HEK293 (cell line): ENCODE measurements at regions not wholly inside any gene's neighbourhood (a gene's known extent, or its start where the extent isn't known, plus 50 kb on each side); places are given as distances from the start of the nearest gene placed in this dataset.

Experiments used
- CTCF ChIA-PET: fragments of 350-600 bp; formaldehyde crosslinking; extraction: SDS; loops from one replicate; lab custom pipeline; 2021; ENCODE audit warnings: antibody characterized with exemption; lab: Yijun Ruan, JAX
- POLR2A ChIA-PET: fragments of 300-600 bp; formaldehyde crosslinking; extraction: SDS; loops from one replicate; lab custom pipeline; 2020; ENCODE audit warnings: antibody characterized with exemption, inconsistent platforms; lab: Yijun Ruan, JAX
- H3K27ac ChIP-seq: fragments of 200-500 bp; sonication (Bioruptor generic); 2 replicates; pipeline ENCODE4 v1.5.1; 2014; ENCODE audit warnings: low read depth, low read length, control low read depth, inconsistent platforms; ENCODE audit errors: extremely low read depth
- H3K36me3 ChIP-seq, 2 experiments: fragments of 200-500 bp in 1 of 2; sonication (Bioruptor generic) in 1 of 2; 1 replicate in 1 of 2; 2 replicates in 1 of 2; pipeline ENCODE4 v1.5.1; 2014 to 2017; ENCODE audit warnings: inconsistent platforms in 2 of 2, low read length in 2 of 2; ENCODE audit not compliant: control insufficient read depth in 2 of 2, insufficient read depth in 1 of 2
- H3K4me1 ChIP-seq: fragments of 200-500 bp; sonication (Bioruptor generic); 2 replicates; pipeline ENCODE4 v1.5.1; 2014; ENCODE audit warnings: mild to moderate bottlenecking, low read length, inconsistent platforms; ENCODE audit not compliant: control insufficient read depth, insufficient read depth
- H3K4me3 ChIP-seq: 2 replicates; pipeline ENCODE4 v1.5.1; 2011; ENCODE audit warnings: low read depth, mild to moderate bottlenecking, control low read depth, low read length, moderate library complexity
- H3K9me3 ChIP-seq: fragments of 200-500 bp; sonication (Bioruptor generic); 2 replicates; pipeline ENCODE4 v1.5.1; 2014; ENCODE audit warnings: low read depth, low read length, inconsistent platforms; ENCODE audit not compliant: control insufficient read depth, insufficient read depth
- CTCF ChIP-seq: fragments of 450-650 bp; formaldehyde crosslinking; IDR thresholded peaks from 2 replicates; pipeline ENCODE4 v1.5.1; 2016; ENCODE audit warnings: missing biosample characterization, missing genetic modification characterization
- ELK4 ChIP-seq: IDR thresholded peaks from 2 replicates; pipeline ENCODE4 v1.6.1; 2011; ENCODE audit warnings: mild to moderate bottlenecking, low read depth, low read length, borderline replicate concordance
- GLIS1 ChIP-seq: fragments of 450-650 bp; formaldehyde crosslinking; IDR thresholded peaks from 2 replicates; pipeline ENCODE4 v1.5.1; 2016; ENCODE audit warnings: missing biosample characterization, missing genetic modification characterization
- PBX3 ChIP-seq: sonication (generic); formaldehyde crosslinking; IDR thresholded peaks from 2 replicates; pipeline ENCODE4 v1.8.1; 2022; ENCODE audit warnings: mild to moderate bottlenecking, moderate library complexity, missing genetic modification reagents
- REPIN1 ChIP-seq: fragments of 450-650 bp; formaldehyde crosslinking; IDR thresholded peaks from 2 replicates; pipeline ENCODE4 v1.5.1; 2017; ENCODE audit warnings: missing biosample characterization, missing genetic modification characterization, low read depth
- SALL2 ChIP-seq: fragments of 450-650 bp; formaldehyde crosslinking; IDR thresholded peaks from 2 replicates; pipeline ENCODE4 v1.5.0; 2017; ENCODE audit warnings: missing biosample characterization, mild to moderate bottlenecking, missing genetic modification characterization, borderline replicate concordance
- ZBTB10 ChIP-seq: fragments of 450-650 bp; formaldehyde crosslinking; IDR thresholded peaks from 2 replicates; pipeline ENCODE4 v1.5.1; 2016; ENCODE audit warnings: missing biosample characterization, missing genetic modification characterization
- ZBTB49 ChIP-seq: fragments of 450-650 bp; formaldehyde crosslinking; IDR thresholded peaks from 2 replicates; pipeline ENCODE4 v1.5.1; 2016; ENCODE audit warnings: missing biosample characterization, missing genetic modification characterization, low read depth
- ZEB2 ChIP-seq: fragments of 450-650 bp; formaldehyde crosslinking; IDR thresholded peaks from 2 replicates; pipeline ENCODE4 v1.5.1; 2016; ENCODE audit warnings: missing biosample characterization, missing genetic modification characterization
- ZFP3 ChIP-seq: fragments of 450-650 bp; formaldehyde crosslinking; IDR thresholded peaks from 2 replicates; pipeline ENCODE4 v1.5.1; 2016; ENCODE audit warnings: low read depth, missing biosample characterization, missing genetic modification characterization
- ZFP41 ChIP-seq: fragments of 450-650 bp; formaldehyde crosslinking; IDR thresholded peaks from 2 replicates; pipeline ENCODE4 v1.5.1; 2016; ENCODE audit warnings: missing biosample characterization, missing genetic modification characterization, borderline replicate concordance
- ZNF174 ChIP-seq: fragments of 450-650 bp; formaldehyde crosslinking; IDR thresholded peaks from 2 replicates; pipeline ENCODE4 v1.5.0; 2017; ENCODE audit warnings: missing biosample characterization, mild to moderate bottlenecking, missing genetic modification characterization
- ZNF175 ChIP-seq: fragments of 450-650 bp; formaldehyde crosslinking; IDR thresholded peaks from 2 replicates; pipeline ENCODE4 v1.5.1; 2016; ENCODE audit warnings: missing biosample characterization, missing genetic modification characterization
- ZNF23 ChIP-seq: fragments of 450-650 bp; formaldehyde crosslinking; IDR thresholded peaks from 2 replicates; pipeline ENCODE4 v1.5.1; 2016; ENCODE audit warnings: missing biosample characterization, missing genetic modification characterization, borderline replicate concordance
- ZNF248 ChIP-seq: fragments of 450-650 bp; formaldehyde crosslinking; IDR thresholded peaks from 2 replicates; pipeline ENCODE4 v1.5.1; 2017; ENCODE audit warnings: missing biosample characterization, missing genetic modification characterization
- ZNF274 ChIP-seq, 2 experiments: fragments of 200-500 bp in 1 of 2; fragments of 450-650 bp in 1 of 2; sonication (Bioruptor generic) in 1 of 2; formaldehyde crosslinking in 1 of 2; IDR thresholded peaks; 2 replicates each; pipeline versions ENCODE4 v1.5.1 to v1.6.1; 2014 to 2016; ENCODE audit warnings: borderline replicate concordance in 1 of 2, inconsistent platforms in 1 of 2, low read length in 1 of 2, missing biosample characterization in 1 of 2, missing genetic modification characterization in 1 of 2
- ZNF302 ChIP-seq: fragments of 450-650 bp; formaldehyde crosslinking; IDR thresholded peaks from 2 replicates; pipeline ENCODE4 v1.5.1; 2016; ENCODE audit warnings: missing biosample characterization, missing genetic modification characterization, low read depth
- ZNF324 ChIP-seq: fragments of 450-650 bp; formaldehyde crosslinking; IDR thresholded peaks from 2 replicates; pipeline ENCODE4 v1.5.1; 2016; ENCODE audit warnings: missing biosample characterization, missing genetic modification characterization
- ZNF341 ChIP-seq: fragments of 450-650 bp; formaldehyde crosslinking; IDR thresholded peaks from 2 replicates; pipeline ENCODE4; 2016; ENCODE audit warnings: low read depth, missing biosample characterization, missing genetic modification characterization
- ZNF354C ChIP-seq: fragments of 450-650 bp; formaldehyde crosslinking; IDR thresholded peaks from 2 replicates; pipeline ENCODE4 v1.5.1; 2016; ENCODE audit warnings: missing biosample characterization, missing genetic modification characterization, low read depth, borderline replicate concordance
- ZNF366 ChIP-seq: fragments of 450-650 bp; formaldehyde crosslinking; conservative IDR thresholded peaks from 2 replicates; pipeline ENCODE4 v1.5.1; 2016; ENCODE audit warnings: missing biosample characterization, missing genetic modification characterization
- ZNF449 ChIP-seq: fragments of 450-650 bp; formaldehyde crosslinking; IDR thresholded peaks from 2 replicates; pipeline ENCODE4 v1.5.1; 2017; ENCODE audit warnings: missing biosample characterization, mild to moderate bottlenecking, missing genetic modification characterization, moderate library complexity
- ZNF621 ChIP-seq: fragments of 450-650 bp; formaldehyde crosslinking; IDR thresholded peaks from 2 replicates; pipeline ENCODE4 v1.5.1; 2017; ENCODE audit warnings: missing biosample characterization, missing genetic modification characterization
- ZNF626 ChIP-seq: fragments of 450-650 bp; sonication (Bioruptor Pico); formaldehyde crosslinking; IDR thresholded peaks from 2 replicates; pipeline ENCODE4 v1.5.1; 2018; ENCODE audit warnings: missing biosample characterization, missing genetic modification characterization, inconsistent platforms

- TF ChIP-seq ZBTB49 (tag by site-specific recombination): no peak
- TF ChIP-seq GLIS1 (tag by site-specific recombination): no peak
- TF ChIP-seq ZBTB10 (tag by site-specific recombination): no peak
- TF ChIP-seq ZFP3 (tag by site-specific recombination): no peak
- TF ChIP-seq ZNF366 (tag by site-specific recombination): no peak
- no peak for TF ChIP-seq ZNF274 (IDR thresholded peaks at IDR 0.05; ENCODE audit: low read length)
- no peak for TF ChIP-seq ZNF274 (tag by site-specific recombination; IDR thresholded peaks at IDR 0.05; ENCODE audit: borderline replicate concordance)
- TF ChIP-seq ZNF324: no peak
- TF ChIP-seq ZNF248: no peak
- TF ChIP-seq ZNF302 (tag by site-specific recombination): no peak
- no peak for TF ChIP-seq ZNF449 (tag by site-specific recombination)
- TF ChIP-seq, all 188 proteins: peak for 0
These were observed 315.2 kb upstream of the PDZRN3 start (continued) for GRCh38 chr3:73939985-73940384.

GRCh38 chr3:73933585-73933984, 308.8 kb upstream of the PDZRN3 start:
- ChIA-PET POLR2A (no interaction called here), CTCF (no interaction called here)
- no peaks in the 10 kb centered on the region for H3K9me3 ChIP-seq
- no peak for TF ChIP-seq ZNF341 (tag by site-specific recombination)
- no peak for TF ChIP-seq ZNF354C (tag by site-specific recombination)
- TF ChIP-seq SALL2 (tag by site-specific recombination): no peak
- no peak for TF ChIP-seq CTCF (tag by site-specific recombination)
- H3K4me1 ChIP-seq: no peaks in the 10 kb centered on the region
- no peaks in the 10 kb centered on the region for H3K36me3 ChIP-seq
- no peak overlapping the region for H3K27ac ChIP-seq
- H3K4me3 ChIP-seq: no peak overlapping the region

GRCh38 chr3:73927203-73927570, 302.4 kb upstream of the PDZRN3 start:
- H3K36me3 ChIP-seq: no peaks in the 10 kb centered on the region
- TF ChIP-seq ZFP41 (tag by site-specific recombination) (no peak), ELK4 (no peak), ZNF174 (tag by site-specific recombination) (no peak), REPIN1 (tag by site-specific recombination) (no peak), PBX3 (no peak), ZNF175 (tag by site-specific recombination) (no peak), ZNF23 (tag by site-specific recombination) (no peak), ZNF621 (tag by site-specific recombination) (no peak), ZNF626 (tag by site-specific recombination) (no peak), ZEB2 (tag by site-specific recombination) (no peak)

More at GRCh38 chr3:73927203-73927570, 302.4 kb upstream of the PDZRN3 start:
- Histone ChIP-seq H3K4me1 (no peaks in the 10 kb centered on the region), H3K4me3 (no peak overlapping the region), H3K27ac (no peak overlapping the region), H3K9me3 (no peaks in the 10 kb centered on the region)
- ChIA-PET POLR2A (no interaction called here), CTCF (no interaction called here)
